HG02759 (cell line): ENCODE measurements at regions not wholly inside any gene's neighbourhood (a gene's known extent, or its start where the extent isn't known, plus 50 kb on each side); places are given as distances from the start of the nearest gene placed in this dataset.

Experiments used
- ATAC-seq: cut with Tn5 transposase; IDR thresholded peaks from one replicate; pipeline ENCODE4 v1.9.1; 2021; ENCODE audit warnings: mild to moderate bottlenecking, moderate library complexity; ENCODE audit not compliant: unreplicated experiment

DNA sequence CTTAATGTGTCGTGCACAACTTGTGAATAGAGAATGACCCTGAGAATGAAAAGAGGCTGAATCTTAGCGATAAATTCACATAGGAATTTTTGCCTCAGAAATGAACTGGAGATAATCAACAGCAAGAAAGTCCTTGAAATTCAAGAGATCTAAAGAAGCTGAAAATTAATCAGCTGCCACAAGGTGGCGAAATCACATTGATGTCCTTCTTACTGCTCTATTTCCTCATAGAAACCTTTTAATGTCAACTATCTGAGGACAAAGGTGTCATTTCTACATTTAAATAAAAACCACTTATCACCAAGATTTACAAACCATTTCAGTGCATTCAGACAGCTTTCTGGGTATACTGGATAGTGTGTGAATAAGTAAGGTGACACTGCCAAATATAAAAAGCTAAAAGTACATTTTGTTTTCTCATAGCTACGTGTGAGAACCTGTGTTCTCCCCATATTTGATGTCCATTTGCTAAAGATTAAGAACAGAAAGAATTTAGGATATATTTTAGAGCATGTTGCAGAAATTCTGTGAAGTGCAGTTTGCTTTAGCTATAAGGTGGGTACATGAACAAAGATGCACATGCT is 485.3 kb upstream of the PTBP2 start:
- ATAC-seq = no peak

DNA sequence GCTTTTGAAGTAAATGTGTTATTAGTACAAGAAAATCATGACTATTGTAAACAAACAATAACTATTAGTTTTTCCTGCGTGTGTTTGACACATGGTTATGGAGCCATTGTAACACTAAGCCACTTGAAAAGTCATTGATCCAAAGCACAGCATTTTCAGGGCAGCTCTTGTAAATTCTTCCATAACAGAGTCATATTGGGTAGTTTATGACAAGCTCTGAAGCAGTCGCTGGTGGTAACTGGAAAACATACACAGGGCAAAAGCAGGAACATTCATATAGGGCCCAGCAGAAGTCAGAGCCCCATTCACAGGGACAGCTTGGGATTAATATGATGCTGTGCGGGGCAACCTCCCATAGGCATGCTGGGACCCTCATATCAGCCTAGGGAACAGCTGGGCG is 483.2 kb upstream of the PTBP2 start:
- ATAC-seq = no peak

DNA sequence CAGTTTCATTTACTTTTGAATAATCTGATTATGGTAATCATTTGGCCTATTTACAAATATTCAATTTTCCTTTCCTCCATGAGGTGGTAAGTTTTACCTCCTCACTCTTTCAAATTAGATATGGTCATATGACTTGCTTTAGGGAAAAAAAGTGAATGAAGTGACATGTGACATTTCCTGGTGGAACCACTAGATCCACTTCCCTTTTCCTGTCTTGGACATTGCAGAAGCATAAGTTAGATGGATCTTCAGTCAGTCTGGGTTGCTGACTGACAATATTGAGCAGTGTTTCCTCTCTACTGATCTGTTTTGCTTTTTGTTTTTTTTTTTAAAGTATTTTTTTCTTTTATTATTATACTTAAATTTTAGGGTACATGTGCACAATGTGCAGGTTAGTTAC is 481.1 kb upstream of the PTBP2 start:
- ATAC-seq = no peak

DNA sequence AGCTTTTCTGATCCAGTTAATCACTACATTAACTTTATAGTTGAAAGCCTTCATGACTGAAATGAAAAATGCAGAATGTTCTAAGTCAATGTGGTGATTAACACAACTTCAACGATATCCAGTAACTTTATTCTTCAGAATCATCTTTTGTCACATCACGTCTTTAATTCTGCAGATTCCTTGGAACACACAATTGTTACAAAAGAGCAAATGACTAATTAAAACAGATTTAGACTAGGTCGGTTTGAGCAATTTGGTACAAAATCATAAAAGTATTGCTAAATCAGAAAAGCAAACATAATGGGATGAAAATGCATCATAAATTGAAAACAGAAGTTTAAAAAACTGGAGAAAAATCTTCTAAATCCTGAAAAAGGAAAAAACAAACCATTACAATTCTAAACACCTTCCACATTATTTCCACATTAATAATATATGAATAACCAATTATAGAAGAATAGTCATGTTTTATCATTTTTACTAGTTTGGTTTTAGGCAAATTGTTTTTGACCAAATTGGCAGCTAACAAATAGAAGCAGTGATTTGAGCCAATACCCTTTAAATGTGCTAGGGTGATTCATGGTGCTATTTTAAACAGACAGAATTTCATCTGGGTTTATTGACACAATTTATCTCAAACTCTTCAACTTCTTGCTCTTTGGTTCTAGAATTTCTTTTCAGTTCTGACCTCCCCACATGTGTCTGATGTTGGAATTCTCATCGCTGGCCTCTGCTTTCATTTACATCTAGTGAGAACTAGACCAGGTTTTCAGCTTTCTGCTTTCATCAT is 468.1 kb upstream of the PTBP2 start:
- no peak for ATAC-seq

DNA sequence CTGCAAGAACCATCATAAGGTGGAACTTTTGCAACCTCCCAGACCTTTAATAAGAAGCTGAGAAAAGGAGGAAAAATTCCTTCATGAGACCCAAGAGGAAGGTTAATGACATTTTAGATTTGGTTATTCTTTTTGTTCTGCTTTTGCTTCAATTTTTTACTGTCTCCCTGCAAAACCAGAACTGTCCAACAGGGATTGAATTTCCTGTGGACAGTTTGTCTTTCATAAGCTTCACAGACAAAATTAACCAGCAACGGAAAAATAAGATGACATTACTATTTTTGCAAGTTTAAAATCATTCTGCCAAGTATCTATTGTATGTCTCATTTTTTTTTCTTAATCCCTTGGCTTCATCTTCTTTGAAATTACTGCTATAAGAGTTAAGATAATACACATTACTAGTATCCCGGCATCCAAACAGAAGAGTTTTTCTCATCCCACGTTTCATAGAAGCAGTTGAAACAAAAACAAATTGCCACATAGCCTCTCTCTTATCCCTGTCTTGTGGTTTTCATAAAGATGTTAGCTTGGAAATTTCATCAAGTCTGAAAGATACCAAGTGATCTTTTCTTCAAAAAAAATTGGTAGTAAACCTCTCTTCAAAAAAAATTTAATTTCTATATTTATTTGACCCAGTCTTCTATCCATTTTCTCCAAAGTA is 465.3 kb upstream of the PTBP2 start:
- no peak for ATAC-seq

DNA sequence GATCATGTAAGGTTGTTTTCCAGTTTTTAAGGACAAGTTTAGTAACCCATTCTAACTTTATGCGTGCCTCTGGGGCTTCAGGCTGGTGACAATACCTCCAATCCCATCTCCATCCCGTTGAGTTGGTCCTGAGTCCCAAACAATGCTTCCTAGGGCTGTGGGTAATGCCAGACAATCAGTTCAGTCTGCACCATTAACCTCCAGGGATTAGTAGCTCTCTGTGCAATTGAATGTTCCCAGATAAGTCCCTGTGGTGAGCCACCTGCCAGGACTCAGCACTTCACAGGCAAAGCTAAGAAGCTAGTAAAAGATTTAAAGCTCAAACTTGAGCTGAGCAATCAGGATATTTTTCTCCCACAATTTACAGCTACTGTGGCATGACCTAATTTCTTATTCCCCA is 462.2 kb upstream of the PTBP2 start:
- ATAC-seq = no peak

DNA sequence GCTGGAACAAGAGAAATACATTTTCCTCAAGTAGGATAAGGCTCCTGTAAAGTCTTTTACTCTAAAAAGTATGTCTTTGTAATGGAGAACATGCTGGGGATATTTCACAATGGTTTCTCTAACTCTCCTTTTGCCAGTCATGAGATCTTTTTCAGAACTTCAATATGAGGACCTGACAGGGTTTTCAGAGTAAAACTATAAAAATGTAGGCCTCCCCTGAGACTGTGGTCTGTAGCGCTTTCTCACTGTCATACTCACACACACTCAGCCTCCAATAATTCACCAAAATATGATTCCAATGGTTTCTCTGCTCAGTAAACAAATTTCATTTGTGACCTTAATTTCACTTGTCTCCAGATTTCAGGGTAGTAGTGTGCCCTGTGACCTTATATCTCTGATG is 440.1 kb upstream of the PTBP2 start:
- ATAC-seq = no peak

DNA sequence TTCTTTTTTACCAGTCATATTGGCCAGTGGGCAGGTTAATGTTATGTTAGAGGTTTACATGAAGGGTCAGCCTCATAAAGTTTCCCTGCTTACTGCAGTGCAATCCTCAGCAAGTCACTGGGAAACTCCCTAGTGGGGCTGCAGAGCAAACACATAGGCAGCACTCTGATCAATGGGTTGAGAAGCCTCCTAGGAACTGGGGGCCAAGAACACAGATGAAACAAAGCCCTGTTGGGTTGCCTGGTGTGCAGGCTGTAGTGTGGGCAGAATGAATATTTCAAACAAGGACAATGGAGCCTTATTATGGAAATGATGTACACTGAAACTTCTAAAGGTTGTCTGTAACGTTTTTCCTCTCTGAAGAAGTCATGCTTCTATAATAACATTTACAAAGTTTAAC is 431.6 kb upstream of the PTBP2 start:
- ATAC-seq = no peak

DNA sequence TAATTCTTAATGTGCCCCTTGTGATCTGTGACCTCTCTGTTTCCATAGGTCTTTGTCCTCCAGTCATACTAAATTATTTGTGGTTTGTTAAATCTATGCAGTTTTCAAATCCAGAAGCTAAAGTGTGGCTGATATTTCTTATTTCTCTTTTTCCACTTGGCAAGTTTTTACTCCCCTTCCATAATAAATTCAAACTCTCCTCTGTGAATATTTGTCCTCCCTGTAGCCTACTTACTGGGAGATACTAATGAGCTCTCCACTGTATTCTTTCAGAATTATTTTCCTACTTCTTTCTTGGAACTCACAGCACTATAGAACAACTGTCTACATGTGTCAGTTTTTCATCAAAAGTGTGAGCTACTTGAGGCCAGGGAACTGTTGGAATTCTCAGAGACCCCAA is 430.8 kb upstream of the PTBP2 start:
- ATAC-seq = no peak

DNA sequence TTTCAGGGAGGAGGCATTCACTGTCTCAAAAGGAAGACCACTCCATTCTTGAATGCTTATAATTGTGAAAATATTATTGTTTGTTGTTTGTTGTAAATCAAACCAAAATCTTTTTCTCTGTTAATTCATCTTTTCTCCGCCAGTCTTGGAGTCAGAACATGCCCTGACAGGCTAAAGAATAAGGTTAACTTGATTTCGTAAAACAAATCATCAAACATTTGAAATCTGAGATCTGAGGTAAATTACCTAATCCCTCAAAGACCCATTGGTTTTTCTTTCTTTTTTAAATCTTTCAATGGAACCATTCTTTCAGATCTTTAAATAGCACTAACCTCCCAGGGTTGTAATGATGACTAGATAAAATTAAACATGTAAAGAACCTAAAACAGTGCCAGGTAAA is 430.1 kb upstream of the PTBP2 start:
- no peak for ATAC-seq

DNA sequence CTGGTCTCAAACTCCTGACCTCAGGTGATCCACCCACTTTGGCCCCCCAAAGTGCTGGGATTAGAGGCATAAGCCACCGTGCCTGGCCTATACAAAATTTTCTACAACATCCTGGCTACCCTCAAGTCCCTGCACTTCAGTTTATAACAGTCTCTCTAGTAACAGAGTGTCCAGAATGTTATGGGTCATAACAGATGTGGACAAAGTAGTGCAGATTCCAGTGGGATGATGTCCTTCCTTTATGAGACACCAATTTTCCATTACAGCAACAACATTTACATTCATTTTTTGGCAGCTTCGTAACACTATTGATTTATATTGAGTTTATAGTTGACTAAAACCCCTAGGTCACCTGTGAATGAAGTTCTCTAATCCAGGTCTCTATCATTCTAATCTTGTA is 429.4 kb upstream of the PTBP2 start:
- no peak for ATAC-seq

DNA sequence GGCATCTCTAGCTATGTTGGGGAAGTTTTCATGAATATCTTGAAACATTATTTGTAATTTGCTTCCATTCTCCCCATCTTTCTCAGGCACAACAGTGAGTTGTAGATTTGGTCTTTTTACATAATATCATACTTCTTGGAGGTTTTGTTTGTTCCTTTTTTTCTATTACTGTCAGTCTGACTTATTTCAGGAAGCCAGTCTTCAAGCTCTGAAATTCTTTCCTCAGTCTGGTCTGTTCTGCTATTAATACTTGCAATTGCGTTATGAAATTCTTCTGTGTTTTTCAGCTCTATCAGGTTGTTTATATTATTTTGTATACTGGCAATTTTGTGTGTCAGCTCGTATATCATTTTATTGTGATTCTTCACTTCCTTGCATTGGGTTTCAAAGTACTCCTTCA is 424.6 kb upstream of the PTBP2 start:
- no peak for ATAC-seq

DNA sequence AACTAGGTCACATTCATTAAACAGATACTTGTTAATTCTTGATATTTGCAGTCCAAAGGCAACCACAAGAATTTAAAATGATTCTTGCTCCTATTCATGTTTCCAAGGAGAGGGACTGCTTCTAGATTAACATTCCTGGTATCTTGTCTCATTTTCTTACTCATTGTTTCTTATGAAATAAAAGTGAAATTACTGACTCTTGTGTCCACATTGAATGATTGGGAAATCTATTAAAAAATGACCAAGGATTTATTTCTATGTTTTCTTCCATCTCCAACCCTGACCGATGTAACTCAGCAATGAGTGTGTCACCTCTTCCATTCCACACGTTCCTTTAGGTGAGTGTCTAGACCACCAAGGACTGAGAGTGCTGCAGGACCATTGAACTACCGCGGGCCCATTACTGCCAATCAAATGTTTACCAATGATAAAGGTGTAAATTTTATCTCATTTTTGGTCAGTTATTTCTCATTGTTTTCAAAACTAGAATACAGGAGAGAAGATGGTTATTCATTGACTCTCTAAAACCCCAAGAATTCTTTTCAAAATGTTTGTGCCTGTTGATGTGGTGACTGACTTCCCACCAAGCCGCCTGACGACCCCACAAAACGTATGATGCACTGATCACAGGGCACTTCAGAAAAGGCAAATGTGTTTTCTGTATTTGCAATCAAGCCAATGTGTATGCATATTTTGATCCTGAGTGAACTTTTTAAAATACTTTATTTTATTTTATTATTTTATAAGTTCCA is 414.6 kb upstream of the PTBP2 start:
- ATAC-seq = no peak

DNA sequence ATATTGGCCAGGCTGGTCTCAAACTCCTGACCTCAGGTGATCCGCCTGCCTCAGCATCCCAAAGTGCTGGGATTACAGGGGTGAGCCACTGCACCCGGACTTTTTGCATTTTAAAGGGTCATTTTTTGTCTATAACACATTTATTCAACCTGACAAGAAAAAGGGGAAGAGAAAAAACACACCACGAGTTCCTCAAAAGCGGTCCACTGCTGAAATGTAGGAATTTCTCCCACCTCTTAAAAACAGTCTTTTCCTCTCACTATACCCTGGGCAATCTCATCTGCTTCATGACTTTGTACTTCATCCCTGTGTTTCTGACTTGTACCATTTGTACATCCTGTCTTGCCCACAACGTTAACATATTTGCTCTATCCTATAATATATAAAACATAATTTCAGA is 413.3 kb upstream of the PTBP2 start:
- ATAC-seq = no peak

DNA sequence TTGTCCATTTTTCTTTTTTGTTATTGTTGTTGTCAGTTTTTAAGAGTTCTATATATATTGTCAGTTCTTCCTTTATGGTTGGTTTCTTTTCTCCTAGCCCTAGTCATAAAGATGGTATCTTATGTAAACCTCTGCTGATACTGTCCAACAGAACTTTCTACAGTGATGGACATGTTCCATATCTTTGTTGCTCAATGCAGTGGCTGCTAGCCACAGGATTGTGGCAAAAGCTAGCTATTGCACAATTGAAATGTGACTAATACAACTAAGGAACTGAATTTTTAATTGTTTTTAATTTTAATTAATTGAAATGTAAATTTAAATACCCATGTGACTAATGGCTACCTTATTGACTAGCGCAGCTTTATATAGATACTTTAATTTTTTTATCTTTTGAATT is 411.8 kb upstream of the PTBP2 start:
- ATAC-seq = no peak

DNA sequence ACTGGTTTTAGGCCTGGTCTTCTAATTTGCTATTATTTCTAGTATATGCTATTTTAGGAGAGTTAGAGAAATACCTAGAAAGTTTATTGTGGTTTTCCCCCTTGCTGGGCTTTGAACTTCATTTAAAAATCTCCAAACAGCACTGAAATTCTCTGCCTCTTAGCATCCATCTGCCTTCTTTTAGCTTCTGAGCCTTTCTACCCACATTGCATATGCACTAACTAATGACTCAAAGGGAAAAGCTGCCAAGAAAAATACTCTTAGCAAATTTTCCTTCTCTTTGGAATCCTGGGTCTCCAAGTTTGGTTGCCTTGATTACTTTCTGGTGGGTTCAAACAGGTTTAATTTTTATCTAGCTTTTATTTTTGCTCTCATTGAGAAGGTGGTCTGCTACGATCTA is 408.4 kb upstream of the PTBP2 start:
- no peak for ATAC-seq

DNA sequence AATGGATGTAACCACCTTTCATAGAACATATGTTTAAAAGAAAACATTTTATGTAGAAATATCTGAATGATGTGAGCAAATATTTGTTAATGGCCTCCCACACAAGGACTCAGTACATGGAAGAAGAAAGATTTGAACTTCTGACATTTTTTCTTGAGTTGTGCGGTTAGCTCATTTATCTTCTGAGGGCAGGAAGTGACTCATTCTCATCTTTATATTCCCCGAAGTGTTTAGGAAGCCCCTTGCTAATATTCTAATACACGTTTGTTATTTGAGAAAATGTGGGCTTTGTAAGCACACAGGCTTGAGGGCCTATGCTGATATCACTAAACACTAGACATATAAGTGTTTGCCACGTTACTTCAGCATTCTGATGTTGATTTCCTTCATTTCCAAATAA is 392.5 kb upstream of the PTBP2 start:
- no peak for ATAC-seq

DNA sequence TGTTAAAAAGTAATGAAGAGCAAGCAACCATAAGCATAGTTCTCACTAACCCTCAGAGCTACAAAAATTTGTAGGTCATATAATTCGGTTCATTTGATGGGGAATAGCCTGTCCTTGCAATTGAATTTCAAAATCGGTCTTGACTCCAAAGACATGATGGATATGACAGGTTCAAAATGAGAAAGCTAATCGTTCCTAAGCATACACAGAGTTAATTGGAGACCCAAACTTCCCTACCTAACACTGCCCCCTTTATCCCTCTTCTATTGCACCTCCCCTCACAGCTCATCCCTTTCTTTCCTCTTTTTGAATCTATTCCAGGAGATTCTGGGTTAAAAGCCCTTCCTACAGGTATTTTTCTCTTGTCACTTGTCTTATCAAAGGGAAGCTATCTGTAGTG is 390.0 kb upstream of the PTBP2 start:
- no peak for ATAC-seq

DNA sequence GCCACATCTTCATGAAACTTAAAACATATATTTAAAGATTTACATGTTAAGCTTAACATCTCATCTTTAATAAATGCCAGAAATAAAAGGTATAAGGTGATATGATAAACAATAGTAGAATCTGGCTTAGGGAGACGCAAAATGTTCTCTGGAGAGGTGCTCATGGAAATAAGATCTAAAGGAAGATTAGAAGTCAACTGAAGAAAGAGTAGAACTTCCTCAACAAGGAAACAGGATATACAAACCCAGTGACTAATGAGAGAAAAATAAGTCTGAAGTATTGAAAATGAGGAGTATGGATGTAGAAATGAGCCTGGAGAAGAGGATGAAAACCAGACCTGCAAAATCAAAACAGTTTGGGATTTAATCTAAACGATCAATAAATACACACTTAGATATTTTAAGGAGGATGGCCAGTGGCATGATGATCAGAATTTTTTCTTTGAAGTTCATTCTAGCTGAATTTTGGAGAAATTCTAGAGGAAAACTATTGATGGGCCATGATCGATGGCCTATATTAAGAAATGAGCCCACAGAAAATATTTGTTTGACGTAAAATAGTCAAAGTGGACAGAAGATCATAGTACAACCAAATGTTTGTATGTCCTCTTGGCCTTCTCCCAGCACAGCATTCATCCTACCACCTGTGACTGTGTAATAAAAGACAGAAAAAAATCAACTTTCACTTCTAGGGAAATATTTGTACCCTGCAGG is 387.9 kb upstream of the PTBP2 start:
- ATAC-seq = no peak

DNA sequence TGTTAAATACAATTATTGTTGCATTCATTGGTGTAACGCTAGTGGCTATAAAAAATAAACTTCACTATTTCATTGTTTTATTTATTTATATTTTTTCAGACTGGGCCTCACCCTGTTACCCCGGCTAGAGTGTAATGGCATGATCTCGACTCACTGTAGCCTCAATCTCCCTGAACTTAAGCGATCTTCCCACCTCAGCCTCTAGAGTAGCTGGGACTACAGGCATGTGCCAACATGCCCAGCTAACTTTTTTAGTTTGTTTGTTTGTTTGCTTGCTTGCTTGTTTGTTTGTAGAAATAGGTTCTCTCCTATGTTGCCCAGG is 387.4 kb upstream of the PTBP2 start:
- ATAC-seq = no peak

DNA sequence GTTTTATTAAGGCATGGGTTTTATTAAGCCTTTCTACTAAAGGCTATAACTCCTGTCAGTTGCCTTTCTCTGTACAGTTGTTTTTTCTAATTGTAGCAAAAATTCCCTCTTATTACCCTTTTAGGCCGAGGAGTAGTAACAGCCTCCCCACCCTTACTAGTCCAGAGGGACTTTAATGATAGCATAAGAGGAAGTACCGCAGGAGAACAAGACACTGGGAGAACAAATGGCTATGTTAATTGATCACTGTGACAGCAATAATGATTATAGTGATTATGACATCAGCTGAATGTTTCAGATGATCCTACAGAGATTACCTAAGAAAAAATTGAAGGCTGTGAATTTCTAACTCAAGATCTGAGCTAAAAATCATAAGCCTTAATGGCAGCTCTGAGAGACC is 383.0 kb upstream of the PTBP2 start:
- no peak for ATAC-seq
